ENCODE measurements at regions not wholly inside any gene's neighbourhood (a gene's known extent, or its start where the extent isn't known, plus 50 kb on each side); places are given as distances from the start of the nearest gene placed in this dataset.
A peak's percentile ranks its signal among the peaks of the same experiment; 100 is the strongest.

DNA sequence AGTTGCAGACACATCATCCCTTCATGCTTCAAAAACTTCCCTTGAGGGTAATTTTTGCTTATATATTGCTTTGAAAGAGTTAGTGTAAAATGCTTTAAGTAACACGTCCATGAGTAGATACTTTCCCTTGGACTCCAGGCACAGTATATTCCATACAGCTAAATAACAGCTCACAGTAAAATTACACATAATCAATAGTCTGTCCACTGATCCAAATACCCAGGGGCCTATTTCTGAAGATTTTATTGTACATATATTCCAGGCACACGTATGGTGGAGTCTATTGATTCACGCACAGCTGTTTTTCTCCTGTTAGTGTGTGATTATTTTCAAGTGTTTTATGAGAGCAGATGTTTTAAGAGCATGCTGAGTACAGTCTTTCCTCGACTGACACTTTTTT lies 223.7 kb upstream of the GRAMD2B start:
- ATAC-seq (no peak), DNase-seq (ENCODE audit: missing footprints) (no peak)

DNA sequence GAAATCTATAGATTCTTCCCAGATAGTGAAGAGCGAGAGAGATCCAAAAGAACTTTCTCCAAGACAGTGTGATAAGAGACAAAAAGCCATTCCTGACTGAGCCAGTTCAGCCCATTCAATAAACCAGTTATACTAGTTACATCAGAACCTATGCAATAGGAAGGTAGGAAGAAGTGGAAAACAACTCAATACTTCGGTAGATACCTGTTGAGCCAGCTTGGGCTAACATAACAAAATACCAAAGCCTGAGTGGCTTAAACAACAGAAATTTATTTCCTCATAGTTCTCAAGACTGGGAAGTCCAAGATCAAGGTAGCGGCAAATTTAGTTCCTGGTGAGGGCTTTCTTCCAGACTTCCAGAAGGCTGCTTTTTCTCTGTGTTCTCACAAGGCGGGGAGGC lies 214.5 kb upstream of the GRAMD2B start:
- DNase-seq (ENCODE audit: missing footprints) (no peak), ATAC-seq (no peak)
- intact Hi-C loops (cut with DNase I), result no loop called here

More for the DNA sequence above, 223.7 kb upstream of the GRAMD2B start:
- intact Hi-C loops (cut with DNase I), result no loop called here

DNA sequence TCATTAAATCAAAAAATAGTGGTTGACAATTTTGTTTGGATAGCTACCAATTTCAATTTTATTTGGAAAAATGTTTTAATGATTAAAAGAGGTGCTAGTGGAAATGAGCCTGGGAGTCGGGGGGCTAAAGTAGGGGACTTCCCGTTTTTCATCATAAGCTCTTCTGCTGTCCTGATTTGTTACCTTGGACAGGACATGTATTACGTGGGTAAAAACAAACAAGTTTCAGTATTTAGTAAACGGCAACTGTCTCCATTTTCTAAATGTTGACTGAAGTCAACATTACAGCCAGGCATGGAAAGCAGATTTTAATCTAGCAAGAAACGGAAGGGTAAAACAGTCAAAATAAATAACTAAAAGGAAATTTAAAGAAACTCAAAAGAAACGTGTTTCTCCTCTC lies 212.3 kb upstream of the GRAMD2B start:
- no peak for DNase-seq (ENCODE audit: missing footprints)
- ATAC-seq, result no peak
- intact Hi-C loops (cut with DNase I), result no loop called here

DNA sequence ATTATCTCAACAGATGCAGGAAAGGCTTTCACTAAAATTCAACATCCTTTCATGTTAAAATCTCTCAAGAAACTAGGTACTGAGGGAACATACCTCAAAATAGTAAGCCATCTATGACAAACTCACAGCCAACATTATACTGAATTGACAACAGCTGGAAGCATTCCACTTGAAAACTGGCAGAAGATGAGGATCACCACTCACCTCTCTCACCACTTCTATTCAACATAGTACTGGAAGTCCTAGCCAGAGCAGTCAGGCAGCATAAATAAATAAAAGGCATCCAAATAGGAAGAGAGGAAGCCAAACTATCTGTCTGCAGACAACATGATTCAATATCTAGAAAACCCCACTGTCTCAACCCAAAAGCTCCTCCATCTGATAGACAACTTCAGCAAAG lies 203.6 kb upstream of the GRAMD2B start:
- intact Hi-C loops (cut with DNase I), result no loop called here
- DNase-seq (ENCODE audit: missing footprints), result no peak
- peak; percentile 95 for ATAC-seq

DNA sequence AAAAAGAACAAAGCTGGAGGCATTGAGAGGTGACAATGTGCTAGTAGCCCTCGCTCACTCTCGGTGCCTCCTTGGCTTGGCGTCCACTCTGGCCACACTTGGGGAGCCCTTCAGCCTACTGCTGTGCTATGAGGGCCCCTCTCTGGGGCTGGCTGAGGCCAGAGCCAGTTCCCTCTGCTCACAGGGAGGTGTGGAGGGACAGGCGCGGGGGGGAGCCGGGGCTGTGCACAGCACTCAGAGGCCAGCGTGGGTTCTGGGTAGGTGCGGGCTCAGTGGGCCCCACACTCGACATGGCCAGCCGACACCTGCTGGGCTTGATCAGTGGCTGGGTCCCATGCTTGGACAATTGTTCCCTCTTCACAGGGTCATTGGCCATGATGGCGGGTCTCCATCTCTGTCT lies 202.5 kb upstream of the GRAMD2B start:
- no peak for DNase-seq (ENCODE audit: missing footprints)
- intact Hi-C loops (cut with DNase I), result no loop called here
- ATAC-seq, result peak; percentile 44

DNA sequence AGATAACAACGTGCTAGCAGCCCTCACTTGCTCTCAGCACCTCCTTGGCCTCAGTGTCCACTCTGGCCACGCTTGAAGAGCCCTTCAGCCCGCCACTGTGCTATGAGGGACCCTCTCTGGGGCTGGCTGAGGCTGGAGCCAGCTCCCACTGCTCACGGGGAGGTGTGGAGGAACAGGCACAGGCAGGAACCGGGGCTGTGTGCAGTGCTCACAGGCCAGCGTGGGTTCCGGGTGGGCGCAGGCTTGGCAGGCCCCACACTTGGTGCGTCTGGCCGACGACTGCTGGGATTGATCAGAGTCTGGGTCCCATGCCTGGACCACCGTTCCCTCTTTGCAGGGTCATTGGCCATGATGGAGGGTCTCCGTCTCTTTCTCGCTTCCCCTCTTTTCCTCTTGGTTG lies 194.3 kb upstream of the GRAMD2B start:
- DNase-seq (ENCODE audit: missing footprints) (no peak), ATAC-seq (no peak)
- intact Hi-C loops (cut with DNase I), result no loop called here

DNA sequence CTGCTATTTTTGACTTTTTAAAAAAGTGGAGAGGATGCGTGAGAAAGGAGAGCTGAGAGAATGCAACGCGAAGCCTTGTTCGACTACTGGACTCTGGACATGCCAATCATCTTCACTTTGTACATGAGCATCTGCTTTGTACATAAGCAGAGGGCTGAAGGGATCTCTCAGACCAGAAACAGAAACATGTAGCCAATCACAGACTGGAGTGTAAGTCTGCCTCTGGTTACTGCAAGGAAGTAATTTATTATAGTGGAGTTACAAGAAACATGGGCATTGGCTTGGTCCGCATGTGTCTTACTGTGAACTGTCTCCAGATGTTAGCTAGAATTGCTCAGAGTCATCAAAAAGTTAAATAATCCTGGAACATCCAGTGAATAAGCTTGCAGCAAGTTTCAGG lies 190.0 kb upstream of the GRAMD2B start:
- DNase-seq (ENCODE audit: missing footprints) (no peak), ATAC-seq (no peak)
- intact Hi-C loops (cut with DNase I), result no loop called here

DNA sequence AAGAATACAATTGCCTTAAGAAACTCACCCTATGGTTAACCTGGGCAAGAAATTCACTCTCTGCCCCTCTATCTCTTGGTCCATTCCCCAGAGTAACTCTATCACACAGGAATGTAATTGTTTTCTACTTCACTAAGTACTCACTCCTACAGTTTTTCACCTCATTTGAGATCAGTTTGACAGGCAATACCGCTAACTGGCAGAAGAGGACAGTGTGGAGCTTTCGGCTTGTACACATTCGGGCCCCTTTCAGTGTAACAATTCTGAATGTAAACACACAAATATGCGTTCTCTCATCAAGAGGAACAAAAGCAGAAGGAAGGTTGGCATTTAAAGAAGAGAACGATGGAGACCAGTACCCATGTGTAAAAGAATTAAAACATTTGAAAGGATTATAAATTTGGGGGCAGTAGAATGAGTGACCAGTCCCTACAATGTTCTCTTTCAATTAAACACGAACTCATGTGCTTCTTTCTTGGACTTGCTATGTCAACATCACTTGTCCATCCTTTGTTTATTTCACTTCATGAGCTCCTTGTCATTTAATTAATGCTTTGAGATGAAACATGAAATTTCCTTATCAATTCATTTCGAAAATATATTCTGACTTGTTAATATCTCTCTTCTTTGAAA lies 188.5 kb upstream of the GRAMD2B start:
- DNase-seq (ENCODE audit: missing footprints) (no peak), ATAC-seq (peak; percentile 68)
- intact Hi-C loops (cut with DNase I), result no loop called here

DNA sequence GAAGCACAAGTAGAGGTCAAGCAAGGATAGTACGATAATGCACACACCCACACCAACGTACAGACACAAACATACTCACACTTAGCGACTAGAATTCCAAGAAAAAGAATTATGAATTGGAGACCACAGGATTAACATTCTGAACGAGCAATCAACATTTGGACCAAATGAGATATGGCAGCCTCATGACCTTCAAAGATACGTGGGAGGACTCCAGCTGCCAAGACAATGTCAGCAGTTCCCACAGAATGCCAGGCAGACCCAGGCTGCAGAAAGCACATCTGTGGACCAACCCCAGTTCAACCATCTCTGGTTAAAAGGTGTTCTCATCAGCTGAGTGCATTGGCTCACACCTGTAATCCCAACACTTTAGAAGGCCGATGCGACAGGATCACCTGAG lies 187.6 kb upstream of the GRAMD2B start:
- ATAC-seq, result peak; percentile 77
- intact Hi-C loops (cut with DNase I), result no loop called here
- no peak for DNase-seq (ENCODE audit: missing footprints)

DNA sequence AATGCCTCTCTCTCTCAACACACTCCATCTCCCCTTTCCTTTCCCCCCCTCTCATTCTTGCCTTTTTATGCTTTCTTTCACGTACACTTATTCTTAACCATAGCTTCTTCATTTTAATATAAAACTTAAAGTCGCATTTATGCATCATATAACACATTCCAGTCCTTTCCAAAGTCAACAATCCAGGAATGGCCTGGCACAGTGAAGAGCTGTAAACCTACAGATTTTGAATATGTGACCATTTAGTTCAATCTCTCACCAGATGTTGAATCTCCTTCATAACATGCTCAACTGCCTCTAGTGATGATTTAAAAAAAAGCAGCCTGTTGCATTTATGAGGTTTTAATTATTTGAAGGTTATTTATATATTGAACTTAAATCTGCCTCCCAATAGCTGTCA lies 186.2 kb upstream of the GRAMD2B start:
- DNase-seq (ENCODE audit: missing footprints), result no peak
- intact Hi-C loops (cut with DNase I), result no loop called here
- no peak for ATAC-seq

DNA sequence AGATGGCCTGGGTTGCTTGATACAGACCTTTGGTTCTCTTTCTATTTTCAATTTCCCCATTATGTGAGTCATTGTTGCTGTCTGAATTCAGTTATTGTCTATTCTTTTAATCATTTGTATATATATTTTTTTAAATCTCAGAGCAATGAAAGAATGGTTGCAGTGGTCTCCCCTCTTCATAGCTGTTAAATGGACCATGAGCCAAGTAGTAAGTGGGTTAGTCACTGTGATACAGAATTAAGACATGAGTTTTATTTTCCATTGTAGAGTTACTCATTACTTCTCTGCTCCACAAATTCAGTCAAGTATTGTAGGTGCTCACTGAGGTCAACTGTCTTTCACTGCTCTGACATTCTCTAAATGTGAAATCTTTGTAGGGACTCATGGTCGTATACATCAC lies 174.6 kb upstream of the GRAMD2B start:
- intact Hi-C loops (cut with DNase I), result no loop called here
- ATAC-seq (no peak), DNase-seq (ENCODE audit: missing footprints) (no peak)

DNA sequence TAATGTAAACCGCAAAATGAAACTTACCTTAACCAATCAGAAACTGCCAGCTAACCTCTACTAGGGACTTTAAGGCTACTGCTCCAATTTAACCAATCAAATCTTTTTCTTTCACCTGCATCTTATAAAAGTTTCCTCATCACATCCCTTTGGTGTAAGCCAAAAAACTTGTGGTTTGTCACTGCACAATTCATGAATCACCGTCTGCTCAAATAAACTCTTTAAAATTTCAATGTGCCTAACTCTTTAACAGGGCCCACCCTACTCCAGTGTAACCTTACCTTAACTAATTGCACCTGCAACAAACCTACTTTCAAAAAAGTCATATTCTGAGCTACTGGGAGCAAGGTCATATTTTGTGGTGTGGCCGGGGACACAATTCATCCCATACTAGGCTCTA lies 172.2 kb upstream of the GRAMD2B start:
- ATAC-seq (no peak), DNase-seq (ENCODE audit: missing footprints) (no peak)
- intact Hi-C loops (cut with DNase I), result no loop called here

DNA sequence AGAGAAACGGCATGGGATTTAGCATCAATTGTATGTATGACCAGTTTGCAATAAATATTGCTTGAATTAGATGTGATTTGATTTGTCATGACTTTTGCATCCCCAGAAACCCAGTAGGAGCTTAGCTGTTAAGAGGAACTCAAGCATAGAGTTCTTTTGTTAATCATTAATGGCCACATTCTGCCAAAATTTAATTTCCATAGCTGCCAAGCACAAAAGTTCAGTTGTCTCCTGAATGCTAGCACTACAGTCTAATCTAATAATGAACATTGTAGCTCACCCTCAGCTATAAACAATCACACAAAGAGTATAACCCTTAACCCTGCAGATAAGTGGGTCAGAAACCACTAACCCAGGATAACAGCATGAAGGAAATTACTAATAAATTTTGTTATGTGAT lies 169.8 kb upstream of the GRAMD2B start:
- DNase-seq (ENCODE audit: missing footprints) (no peak), ATAC-seq (no peak)
- intact Hi-C loops (cut with DNase I), result no loop called here

DNA sequence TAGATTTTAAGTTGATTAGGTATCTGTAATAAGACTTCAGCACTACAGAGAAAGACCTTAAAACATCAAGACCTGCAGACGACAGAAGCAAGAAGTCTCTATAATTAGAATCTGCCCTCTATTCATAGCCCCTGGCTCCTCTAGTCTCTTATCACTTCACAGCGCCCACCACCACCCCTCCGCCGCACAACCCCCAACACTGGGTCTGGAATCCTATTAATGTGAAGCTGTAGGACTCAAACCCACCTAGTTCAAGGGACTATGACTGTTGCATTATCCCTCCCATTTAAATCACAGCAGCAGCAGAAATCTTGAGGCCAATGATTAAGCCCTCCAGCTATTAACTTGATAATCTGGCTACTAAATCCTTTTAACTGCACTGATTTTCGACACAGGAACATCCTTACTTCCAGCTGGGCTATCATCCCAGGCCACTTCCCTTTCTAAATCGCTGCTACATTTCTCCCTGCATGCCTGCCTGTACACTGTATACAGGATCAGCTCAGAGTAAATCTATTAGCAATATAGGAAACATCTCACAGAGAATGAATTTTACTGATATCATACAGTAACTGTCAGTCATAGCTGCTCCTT lies 159.5 kb upstream of the GRAMD2B start:
- intact Hi-C loops (cut with DNase I), result no loop called here
- DNase-seq (ENCODE audit: missing footprints), result no peak
- ATAC-seq, result no peak

DNA sequence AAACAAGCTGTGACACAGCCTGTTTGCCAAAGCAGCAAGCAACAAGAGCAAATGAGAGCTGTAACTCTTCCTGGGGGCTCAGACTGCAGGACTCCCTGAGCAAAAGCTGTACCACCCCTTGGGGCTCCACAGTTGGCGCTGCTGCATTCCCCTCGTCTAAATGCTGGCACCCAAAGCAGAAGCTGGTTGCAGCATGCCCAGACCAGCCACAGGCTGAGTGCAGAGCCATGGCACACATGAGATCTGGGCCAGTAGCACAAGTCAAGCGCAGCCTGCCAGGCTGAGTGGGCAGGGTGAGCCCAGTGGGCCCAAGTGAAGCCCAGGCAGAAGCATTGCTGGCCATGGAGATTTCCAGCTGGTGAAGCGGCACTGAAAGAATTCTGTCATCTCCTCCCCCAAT lies 157.3 kb upstream of the GRAMD2B start:
- ATAC-seq (no peak), DNase-seq (ENCODE audit: missing footprints) (peak; percentile 51)
- intact Hi-C loops (cut with DNase I), result no loop called here

DNA sequence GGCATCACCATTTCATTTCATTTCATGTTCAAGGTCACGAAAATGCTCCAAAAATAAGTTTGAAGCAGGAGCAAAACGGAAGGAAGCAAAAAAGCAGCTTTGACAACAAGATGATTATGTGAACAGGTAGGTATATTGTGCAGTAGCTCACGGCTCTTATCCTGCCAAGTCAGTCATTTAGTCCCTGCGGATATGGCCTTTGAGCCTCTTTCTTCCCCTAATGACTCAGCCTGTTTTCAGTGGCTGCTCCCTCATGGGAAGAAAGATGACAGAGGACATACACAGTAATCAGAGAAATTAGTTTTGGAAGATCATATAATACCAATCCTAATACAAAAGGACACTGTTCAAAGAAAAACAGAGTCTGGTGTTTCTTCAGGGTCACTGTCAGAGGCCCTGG lies 155.8 kb upstream of the GRAMD2B start:
- no peak for DNase-seq (ENCODE audit: missing footprints)
- intact Hi-C loops (cut with DNase I), result no loop called here
- no peak for ATAC-seq

DNA sequence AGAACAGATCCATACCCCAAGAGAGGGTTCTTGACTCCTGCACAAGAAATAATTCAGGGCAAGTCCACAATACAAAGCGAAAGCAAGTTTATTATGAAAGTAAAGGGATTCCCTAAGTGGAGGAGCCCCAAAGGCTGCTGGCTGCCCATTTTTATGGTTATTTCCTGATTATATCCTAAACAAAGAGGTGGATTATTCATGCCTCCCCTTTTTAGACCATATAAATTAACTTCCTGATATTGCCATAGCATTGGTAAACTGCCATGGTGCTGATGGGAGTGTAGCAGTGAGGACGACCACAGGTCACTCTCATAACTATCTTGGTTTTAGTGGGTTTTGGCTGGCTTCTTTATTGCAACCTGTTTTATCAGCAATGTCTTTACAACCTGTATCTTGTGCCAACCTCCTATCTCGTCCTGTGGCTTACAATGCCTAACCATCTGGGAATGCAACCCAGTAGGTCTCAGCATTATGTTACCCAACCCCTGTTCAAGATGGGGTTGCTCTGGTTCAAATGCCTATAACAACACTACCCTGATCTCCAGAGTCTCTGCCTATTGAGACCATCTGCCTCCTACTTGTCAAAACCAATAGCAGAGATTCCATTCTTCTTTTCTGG lies 154.4 kb upstream of the GRAMD2B start:
- ATAC-seq, result no peak
- intact Hi-C loops (cut with DNase I), result no loop called here
- DNase-seq (ENCODE audit: missing footprints), result no peak

DNA sequence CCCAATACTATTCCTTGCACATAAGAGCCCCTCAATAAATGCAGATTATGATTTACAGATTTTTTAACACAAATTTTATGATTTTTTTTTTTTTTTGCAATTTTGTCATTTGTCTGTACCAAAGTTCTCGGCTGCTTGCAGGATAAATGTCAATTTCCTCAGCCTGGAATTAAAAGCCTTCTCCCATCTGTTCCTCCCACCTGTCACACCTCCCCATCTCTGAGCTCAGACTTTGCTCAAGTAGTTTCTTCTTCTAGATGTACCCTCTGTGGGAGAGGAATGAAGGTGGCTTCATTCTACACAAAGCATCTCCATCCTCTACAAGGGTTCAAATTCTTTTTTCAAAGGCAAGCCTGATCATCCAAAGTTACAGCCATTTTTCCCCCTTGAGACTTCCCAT lies 153.7 kb upstream of the GRAMD2B start:
- no peak for DNase-seq (ENCODE audit: missing footprints)
- no peak for ATAC-seq
- intact Hi-C loops (cut with DNase I), result no loop called here

DNA sequence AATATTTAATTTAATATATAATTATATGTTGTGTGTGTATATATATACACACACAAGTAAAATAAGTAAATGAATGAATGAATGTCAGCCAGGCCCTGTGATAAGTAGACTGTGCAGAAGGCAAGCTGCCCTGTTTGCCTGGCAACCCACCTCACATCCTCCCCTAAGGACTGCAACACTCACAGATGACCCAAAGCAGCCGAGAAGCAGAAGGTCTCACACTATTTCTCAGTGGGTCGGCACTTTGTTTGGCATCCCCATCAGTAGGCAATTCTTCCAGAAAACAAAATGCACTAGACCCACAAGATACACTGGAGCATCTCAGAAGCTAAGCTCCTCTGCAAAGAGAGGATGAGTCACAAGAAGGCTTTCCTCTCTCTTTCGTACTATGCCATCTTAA lies 152.1 kb upstream of the GRAMD2B start:
- no peak for DNase-seq (ENCODE audit: missing footprints)
- ATAC-seq, result no peak
- intact Hi-C loops (cut with DNase I), result no loop called here

DNA sequence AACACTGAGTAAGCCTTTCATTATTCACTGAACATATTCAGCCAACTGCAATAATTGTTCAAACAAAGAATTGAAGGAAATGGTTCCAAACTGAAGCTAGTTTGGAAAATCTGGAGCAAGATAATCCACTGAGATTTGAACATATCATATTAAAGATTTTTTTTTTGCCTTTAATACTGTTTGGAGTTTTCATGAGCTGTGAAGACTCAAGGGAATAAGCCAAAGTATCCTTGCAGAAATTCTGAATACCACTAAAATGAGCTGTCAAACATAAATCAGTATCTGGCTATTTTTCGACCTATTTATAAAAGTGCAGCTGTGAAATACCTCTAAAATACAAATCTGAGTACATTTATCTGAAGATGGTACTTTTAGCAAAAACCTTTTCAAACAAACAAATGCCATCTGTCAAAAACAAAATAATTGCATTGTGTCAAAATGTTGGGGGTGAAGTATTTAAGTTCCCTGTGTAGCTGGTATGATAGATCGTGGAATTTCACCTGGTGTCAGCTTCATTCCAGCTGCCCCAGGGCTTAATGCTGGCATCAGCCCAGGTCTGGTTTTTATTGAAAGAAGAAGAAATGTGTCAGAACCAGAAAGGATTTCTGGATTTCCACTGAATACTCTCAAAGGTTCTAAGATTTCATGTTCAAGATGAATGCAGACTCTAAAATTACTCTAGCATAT lies 149.0 kb upstream of the GRAMD2B start:
- intact Hi-C loops (cut with DNase I), result no loop called here
- DNase-seq (ENCODE audit: missing footprints) (no peak), ATAC-seq (no peak)
